Left lung (tissue), 4 donors: ENCODE measurements at regions not wholly inside any gene's neighbourhood (a gene's known extent, or its start where the extent isn't known, plus 50 kb on each side); places are given as distances from the start of the nearest gene placed in this dataset.
A peak's percentile ranks its signal among the peaks of the same experiment; 100 is the strongest.

ENCODE experiments used
- ATAC-seq: fragments of 200-7000 bp; cut with Tn5 transposase; one replicate; pipeline ENCODE4 v1.9.1; 2020; ENCODE audit warnings: moderate library complexity
- DNase-seq, 4 donors: peaks; one replicate each; pipeline ENCODE4 v3.0.0-alpha.2; 2013 to 2020
- H3K27ac ChIP-seq, 2 donors: fragments of 200-600 bp; sonication (generic) in 1 of 2; one replicate each; pipeline versions ENCODE4 v1.5.0 to v1.8.0; 2020 to 2021
- H3K27me3 ChIP-seq, 2 donors: fragments of 200-600 bp; sonication (generic) in 1 of 2; one replicate each; pipeline versions ENCODE4 v1.5.0 to v1.8.0; 2020 to 2021
- H3K36me3 ChIP-seq, 2 donors: fragments of 200-600 bp; sonication (generic) in 1 of 2; one replicate each; pipeline versions ENCODE4 v1.5.0 to v1.8.0; 2020 to 2021
- H3K4me1 ChIP-seq, 2 donors: fragments of 200-600 bp; one replicate each; pipeline ENCODE4 v1.8.0; 2021
- H3K4me3 ChIP-seq, 2 donors: fragments of 200-600 bp; sonication (generic) in 1 of 2; one replicate each; pipeline versions ENCODE4 v1.5.0 to v1.8.0; 2020 to 2021; ENCODE audit warnings: mild to moderate bottlenecking in 1 of 2
- H3K9me3 ChIP-seq, 2 donors: fragments of 200-600 bp; sonication (generic) in 1 of 2; one replicate each; pipeline versions ENCODE4 v1.5.0 to v1.8.0; 2020 to 2021
- intact Hi-C, 2 donors: fragments of 100-400 bp; cut with DNase I; formaldehyde crosslinking; loops; one replicate each; pipeline versions ENCODE4 v1.11.2 to v1.14.2; 2022
- TF ChIP-seq, protein P1 (sequence below), 2 donors: fragments of 200-600 bp; sonication (generic) in 1 of 2; IDR thresholded peaks; one replicate each; pipeline versions ENCODE4 v1.5.0 to v1.8.0; 2021; ENCODE audit warnings: antibody characterized with exemption in 2 of 2
- donor health status: DM: no; HTN: yes; CAD: no.
- donor health status: DM: no; HTN: no; CAD: no.

DNA sequence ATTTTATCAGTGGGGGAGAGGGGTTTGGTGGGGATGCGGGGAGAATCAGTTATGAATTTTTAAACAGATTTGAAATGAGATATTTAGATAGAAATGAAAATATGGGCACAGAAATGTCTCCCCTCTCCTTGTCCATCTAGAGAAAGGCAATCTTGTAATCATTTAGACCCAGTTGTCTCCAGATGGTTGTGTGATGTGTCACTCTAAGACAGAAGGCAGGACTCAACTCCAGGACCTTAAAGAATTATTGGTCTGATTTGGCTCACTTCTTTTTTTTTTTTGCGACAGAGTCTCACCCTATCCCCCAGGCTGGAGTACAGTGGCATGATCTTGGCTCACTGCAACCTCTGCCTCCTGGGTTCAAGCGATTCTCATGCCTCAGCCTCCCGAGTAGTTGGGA, 77.2 kb downstream of the EOMES start:
- Histone ChIP-seq H3K9me3 (no peaks in the 10 kb centered on the region), H3K27me3 (no peaks in the 10 kb centered on the region), H3K27ac (no peak overlapping the region), H3K4me1 (peaks cover 0 to 3% of the 10 kb centered on the region in 2 donors), H3K4me3 (no peak overlapping the region), H3K36me3 (no peaks in the 10 kb centered on the region)
- no peak for DNase-seq
- TF ChIP-seq, protein P1, sequence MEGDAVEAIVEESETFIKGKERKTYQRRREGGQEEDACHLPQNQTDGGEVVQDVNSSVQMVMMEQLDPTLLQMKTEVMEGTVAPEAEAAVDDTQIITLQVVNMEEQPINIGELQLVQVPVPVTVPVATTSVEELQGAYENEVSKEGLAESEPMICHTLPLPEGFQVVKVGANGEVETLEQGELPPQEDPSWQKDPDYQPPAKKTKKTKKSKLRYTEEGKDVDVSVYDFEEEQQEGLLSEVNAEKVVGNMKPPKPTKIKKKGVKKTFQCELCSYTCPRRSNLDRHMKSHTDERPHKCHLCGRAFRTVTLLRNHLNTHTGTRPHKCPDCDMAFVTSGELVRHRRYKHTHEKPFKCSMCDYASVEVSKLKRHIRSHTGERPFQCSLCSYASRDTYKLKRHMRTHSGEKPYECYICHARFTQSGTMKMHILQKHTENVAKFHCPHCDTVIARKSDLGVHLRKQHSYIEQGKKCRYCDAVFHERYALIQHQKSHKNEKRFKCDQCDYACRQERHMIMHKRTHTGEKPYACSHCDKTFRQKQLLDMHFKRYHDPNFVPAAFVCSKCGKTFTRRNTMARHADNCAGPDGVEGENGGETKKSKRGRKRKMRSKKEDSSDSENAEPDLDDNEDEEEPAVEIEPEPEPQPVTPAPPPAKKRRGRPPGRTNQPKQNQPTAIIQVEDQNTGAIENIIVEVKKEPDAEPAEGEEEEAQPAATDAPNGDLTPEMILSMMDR (IDR thresholded peaks at IDR 0.05): no peak
- ATAC-seq: no peak
- intact Hi-C loops: no loop called here

GRCh38 chr3:27643355-27643754, 78.8 kb downstream of the EOMES start:
- ATAC-seq (peak; percentile 29), DNase-seq (no peak)
- no peak overlapping the region for H3K4me3 ChIP-seq
- H3K27me3 ChIP-seq: no peaks in the 10 kb centered on the region
- no peaks in the 10 kb centered on the region for H3K36me3 ChIP-seq
- H3K4me1 ChIP-seq: peaks cover 0 to 12% of the 10 kb centered on the region in 2 donors
- intact Hi-C loops: no loop called here
- no peaks in the 10 kb centered on the region for H3K9me3 ChIP-seq
- H3K27ac ChIP-seq: no peak overlapping the region
- TF ChIP-seq, protein P1 (IDR thresholded peaks at IDR 0.05): no peak

- Histone ChIP-seq H3K36me3 (no peaks in the 10 kb centered on the region), H3K27me3 (no peaks in the 10 kb centered on the region), H3K9me3 (no peaks in the 10 kb centered on the region), H3K27ac (no peak overlapping the region), H3K4me3 (no peak overlapping the region), H3K4me1 (peaks cover 0 to 12% of the 10 kb centered on the region in 2 donors)
- TF ChIP-seq, protein P1 (IDR thresholded peaks at IDR 0.05): no peak
- ATAC-seq: no peak
- DNase-seq: no peak
- intact Hi-C loops: no loop called here
Measured at GRCh38 chr3:27642796-27643195, 79.3 kb downstream of the EOMES start.

GRCh38 chr3:27641888-27642601, 80.1 kb downstream of the EOMES start:
- intact Hi-C loops: no loop called here
- TF ChIP-seq, protein P1 (IDR thresholded peaks at IDR 0.05): no peak
- no peak overlapping the region for H3K4me3 ChIP-seq
- no peaks in the 10 kb centered on the region for H3K9me3 ChIP-seq
- H3K4me1 ChIP-seq: peaks cover 0 to 12% of the 10 kb centered on the region in 2 donors
- H3K27me3 ChIP-seq: no peaks in the 10 kb centered on the region
- H3K36me3 ChIP-seq: no peaks in the 10 kb centered on the region
- no peak for DNase-seq
- ATAC-seq: peak; percentile 82
- H3K27ac ChIP-seq: no peak overlapping the region

GRCh38 chr3:27641271-27641800, 80.8 kb downstream of the EOMES start:
- DNase-seq: no peak
- intact Hi-C loops: no loop called here
- Histone ChIP-seq H3K27ac (no peak overlapping the region), H3K4me1 (peaks cover 0 to 12% of the 10 kb centered on the region in 2 donors), H3K27me3 (no peaks in the 10 kb centered on the region), H3K9me3 (no peaks in the 10 kb centered on the region), H3K36me3 (no peaks in the 10 kb centered on the region), H3K4me3 (no peak overlapping the region)
- TF ChIP-seq, protein P1 (IDR thresholded peaks at IDR 0.05): no peak
- no peak for ATAC-seq
